HG02852 (cell line): ENCODE measurements at regions not wholly inside any gene's neighbourhood (a gene's known extent, or its start where the extent isn't known, plus 50 kb on each side); places are given as distances from the start of the nearest gene placed in this dataset.

Source experiments
- ATAC-seq: cut with Tn5 transposase; IDR thresholded peaks from one replicate; pipeline ENCODE4 v1.9.1; 2021; ENCODE audit warnings: mild to moderate bottlenecking, moderate library complexity; ENCODE audit not compliant: unreplicated experiment

- ATAC-seq, result no peak
Measured at GRCh38 chr9:73845954-73846690, 651.0 kb upstream of the RORB start.

- ATAC-seq, result no peak
Measured at GRCh38 chr9:73847536-73847935, 649.6 kb upstream of the RORB start.

GRCh38 chr9:73853549-73853948, 643.6 kb upstream of the RORB start:
- ATAC-seq, result no peak

GRCh38 chr9:73855206-73855605, 641.9 kb upstream of the RORB start:
- no peak for ATAC-seq

- ATAC-seq, result no peak
Measured at GRCh38 chr9:73863924-73864323, 633.2 kb upstream of the RORB start.

- ATAC-seq, result no peak
Measured at GRCh38 chr9:73866451-73866850, 630.7 kb upstream of the RORB start.

- peak; percentile 100 for ATAC-seq
Measured at GRCh38 chr9:73869264-73869663, 627.9 kb upstream of the RORB start.

- no peak for ATAC-seq
Measured at GRCh38 chr9:73871636-73872035, 625.5 kb upstream of the RORB start.

- no peak for ATAC-seq
Measured at GRCh38 chr9:73872701-73873100, 624.4 kb upstream of the RORB start.

- no peak for ATAC-seq
Measured at GRCh38 chr9:73880101-73880500, 617.0 kb upstream of the RORB start.

- ATAC-seq, result no peak
Measured at GRCh38 chr9:73889023-73889422, 608.1 kb upstream of the RORB start.

GRCh38 chr9:73890685-73891277, 606.4 kb upstream of the RORB start:
- no peak for ATAC-seq

- no peak for ATAC-seq
Measured at GRCh38 chr9:73892335-73892734, 604.8 kb upstream of the RORB start.

- ATAC-seq, result no peak
Measured at GRCh38 chr9:73893230-73893629, 603.9 kb upstream of the RORB start.

GRCh38 chr9:73896061-73896460, 601.1 kb upstream of the RORB start:
- no peak for ATAC-seq

GRCh38 chr9:73906671-73907070, 590.5 kb upstream of the RORB start:
- no peak for ATAC-seq

GRCh38 chr9:73911804-73912203, 585.3 kb upstream of the RORB start:
- no peak for ATAC-seq

- no peak for ATAC-seq
Measured at GRCh38 chr9:73916016-73916673, 581.0 kb upstream of the RORB start.

- no peak for ATAC-seq
Measured at GRCh38 chr9:73919712-73920111, 577.4 kb upstream of the RORB start.

GRCh38 chr9:73923796-73924195, 573.3 kb upstream of the RORB start:
- no peak for ATAC-seq

GRCh38 chr9:73951147-73951546, 546.0 kb upstream of the RORB start:
- ATAC-seq, result no peak

GRCh38 chr9:73962792-73963191, 534.3 kb upstream of the RORB start:
- no peak for ATAC-seq
